Kidney epithelial cell (primary cell): ENCODE measurements at regions not wholly inside any gene's neighbourhood (a gene's known extent, or its start where the extent isn't known, plus 50 kb on each side); places are given as distances from the start of the nearest gene placed in this dataset.
"Not testable (repeated sequence)": the region's sequence is repeated elsewhere in the genome, so short reads cannot be mapped to it uniquely, and the experiment has no call there.

Experiments used
- DNase-seq: peaks from one replicate; pipeline ENCODE4 v3.0.0-alpha.2; 2010; ENCODE audit warnings: low read depth
- H3K27me3 ChIP-seq: 2 replicates; pipeline ENCODE4 v1.6.0; 2011; ENCODE audit warnings: low read length; ENCODE audit not compliant: control insufficient read depth, insufficient read depth
- H3K36me3 ChIP-seq: 2 replicates; pipeline ENCODE4 v1.5.1; 2011; ENCODE audit warnings: low read length; ENCODE audit not compliant: control insufficient read depth, insufficient read depth
- H3K4me3 ChIP-seq: 2 replicates; pipeline ENCODE4 v1.5.1; 2011; ENCODE audit warnings: low read depth, mild to moderate bottlenecking, control low read depth, low read length
- CTCF ChIP-seq: IDR thresholded peaks from 2 replicates; pipeline ENCODE4 v1.5.1; 2011; ENCODE audit warnings: mild to moderate bottlenecking, moderate library complexity, low read length, control low read depth, inconsistent platforms; ENCODE audit not compliant: insufficient read depth, poor library complexity, severe bottlenecking

- Histone ChIP-seq H3K27me3 (no peaks in the 10 kb centered on the region), H3K36me3 (no peaks in the 10 kb centered on the region), H3K4me3 (no peak overlapping the region)
- no peak for TF ChIP-seq CTCF
- DNase-seq = no peak
Observed at GRCh38 chr20:50330504-50331313, 140.1 kb downstream of the CEBPB start.

DNA sequence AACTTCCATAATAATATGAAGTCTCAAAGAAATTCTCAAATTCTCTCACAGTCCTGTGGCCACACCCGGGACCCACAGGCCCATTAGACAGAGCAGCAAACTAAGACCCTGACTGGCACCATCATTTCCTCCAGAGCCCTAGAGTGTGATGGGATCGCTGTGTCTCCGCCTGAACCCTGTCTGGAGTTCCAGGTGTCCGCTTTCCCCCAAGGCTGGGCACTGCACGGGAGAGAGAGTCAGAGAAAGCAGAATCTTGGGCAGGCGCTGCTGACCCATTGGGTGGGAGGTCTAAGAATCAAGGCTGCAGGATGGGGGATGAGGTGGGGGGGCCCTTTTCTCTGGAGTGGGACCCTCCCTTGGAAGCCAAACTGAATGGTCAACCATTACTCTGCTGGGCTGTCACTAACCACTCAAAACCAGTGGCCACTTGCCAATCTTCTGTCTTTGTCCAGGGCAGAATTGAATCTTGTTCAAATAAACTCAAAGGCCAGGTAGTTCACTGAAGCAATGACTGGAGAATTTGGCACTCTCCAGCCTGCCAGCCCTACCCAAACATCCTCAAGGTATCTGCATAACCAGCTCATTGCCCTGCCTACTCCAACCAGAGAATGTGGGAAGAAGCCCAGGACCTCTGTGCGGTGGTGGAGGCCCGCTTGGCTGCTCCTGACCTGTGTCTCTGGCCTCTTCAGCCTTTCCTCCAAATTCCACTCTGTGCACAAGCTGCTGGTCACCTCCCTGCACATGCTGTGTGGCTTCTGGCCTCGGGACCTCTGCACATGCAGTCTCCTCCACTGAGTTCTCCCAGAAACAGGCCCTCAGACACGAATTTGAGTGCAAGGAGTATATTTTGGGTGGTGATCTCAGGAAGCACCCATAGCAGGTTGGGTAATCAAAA, 141.1 kb downstream of the CEBPB start:
- Histone ChIP-seq H3K27me3 (no peaks in the 10 kb centered on the region), H3K4me3 (no peak overlapping the region), H3K36me3 (no peaks in the 10 kb centered on the region)
- TF ChIP-seq CTCF = no peak
- no peak for DNase-seq

- Histone ChIP-seq H3K4me3 (no peak overlapping the region), H3K36me3 (no peaks in the 10 kb centered on the region), H3K27me3 (no peaks in the 10 kb centered on the region)
- DNase-seq = no peak
- TF ChIP-seq CTCF = no peak
Observed at GRCh38 chr20:50332491-50332980, 141.9 kb downstream of the CEBPB start.

GRCh38 chr20:50333131-50333670, 142.6 kb downstream of the CEBPB start:
- no peak for DNase-seq
- Histone ChIP-seq H3K36me3 (no peaks in the 10 kb centered on the region), H3K27me3 (no peaks in the 10 kb centered on the region), H3K4me3 (no peak overlapping the region)
- no peak for TF ChIP-seq CTCF

DNA sequence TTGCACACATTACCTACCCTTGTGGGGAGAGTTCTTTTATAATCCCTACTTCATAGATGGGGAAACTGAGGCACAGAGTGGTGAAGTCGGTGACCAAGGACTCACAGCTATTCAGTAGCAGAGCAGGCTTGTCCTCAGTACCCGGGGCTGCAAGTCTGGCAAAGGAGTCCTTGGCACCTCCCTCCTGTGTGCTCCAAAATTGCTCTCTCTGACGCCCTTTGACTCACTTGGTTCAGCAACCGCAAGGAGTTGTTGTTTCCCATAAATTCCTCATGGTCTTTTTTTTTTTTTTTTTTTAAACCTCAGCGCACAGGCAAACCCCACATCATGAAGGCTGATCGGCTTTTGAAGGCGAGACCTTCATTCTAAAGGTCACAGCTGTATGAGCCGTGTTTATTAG, 143.2 kb downstream of the CEBPB start:
- no peaks in the 10 kb centered on the region for H3K27me3 ChIP-seq
- H3K36me3 ChIP-seq = no peaks in the 10 kb centered on the region
- peak; percentile 86 for DNase-seq
- TF ChIP-seq CTCF = no peak
- H3K4me3 ChIP-seq = no peak overlapping the region

GRCh38 chr20:50334512-50334911, 143.9 kb downstream of the CEBPB start:
- not testable (repeated sequence) for H3K4me3 ChIP-seq, H3K27me3 ChIP-seq, H3K36me3 ChIP-seq, DNase-seq
